ENCODE measurements at regions not wholly inside any gene's neighbourhood (a gene's known extent, or its start where the extent isn't known, plus 50 kb on each side); places are given as distances from the start of the nearest gene placed in this dataset.
A peak's percentile ranks its signal among the peaks of the same experiment; 100 is the strongest.

DNA sequence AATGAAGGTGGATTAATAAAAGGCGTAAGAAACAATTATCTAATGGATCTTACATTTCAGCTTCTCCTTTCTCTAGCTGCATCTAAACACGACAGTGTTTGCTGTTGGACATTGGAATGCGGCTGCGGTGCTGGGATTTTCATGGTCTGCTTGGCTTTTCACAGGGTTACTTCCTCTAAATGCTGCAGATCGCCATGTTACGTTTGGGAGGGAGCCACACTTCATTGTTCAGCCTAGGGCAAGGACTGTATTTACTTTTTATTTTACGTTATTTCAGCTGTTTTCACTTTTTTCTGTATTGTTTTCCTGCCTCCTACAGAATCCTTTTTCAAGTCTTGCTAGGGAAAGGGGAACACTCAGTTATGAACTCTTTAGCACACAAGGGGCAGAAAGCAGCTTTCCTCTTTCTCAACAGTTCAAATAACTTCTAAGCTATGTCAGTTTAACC is 97.9 kb upstream of the MTHFD1L start:
- no peak overlapping the region for H3K4me2 ChIP-seq (ENCODE audit: insufficient read depth, low read length)

DNA sequence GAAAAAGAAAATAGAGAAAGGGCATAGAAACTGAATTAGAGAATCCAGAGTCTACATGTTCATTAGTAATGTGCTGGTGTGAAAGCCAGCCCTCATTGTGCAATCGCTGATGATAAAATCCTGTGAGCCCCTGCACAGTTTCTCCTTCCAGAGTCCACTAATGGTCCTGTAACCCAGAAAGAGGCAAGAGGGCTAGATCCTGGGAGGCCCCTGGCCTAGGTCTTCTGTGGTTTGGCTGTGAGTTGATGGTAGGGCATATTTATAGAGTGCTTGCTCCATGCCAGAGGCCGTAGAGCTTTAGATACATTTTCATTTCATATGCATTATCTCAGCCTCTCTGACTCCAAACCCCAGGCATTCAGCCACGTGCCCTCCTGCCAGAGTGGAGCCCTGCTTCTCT is 94.9 kb upstream of the MTHFD1L start:
- DNase-seq (ENCODE audit: extremely low read depth in 1 of 4, low spot score in 3 of 4): no peak
- CTCF ChIA-PET (ENCODE audit: low intra/inter-chr PET ratio): no interaction called here
- H3K79me2 ChIP-seq (ENCODE audit: control insufficient read depth, insufficient read depth, low read length): no peaks in the 10 kb centered on the region
- H3K36me3 ChIP-seq (ENCODE audit: control insufficient read depth, insufficient read depth, low read length): no peaks in the 10 kb centered on the region
- H4K20me1 ChIP-seq (replicated peaks; ENCODE audit: control insufficient read depth, insufficient read depth, low read length): no peaks in the 10 kb centered on the region
- POLR2A ChIA-PET: interaction anchor here (0.7 kb wide), 1 partner anchor 553 kb away, joined by 3 read pairs; no protein-coding TSS in a partner anchor
- WGBS (ENCODE audit: insufficient coverage, low coverage, missing lambda C conversion rate): 2% methylated on average over 3 of the region's 3 CpGs
- no peaks in the 10 kb centered on the region for H3K9me1 ChIP-seq (ENCODE audit: control insufficient read depth, insufficient read depth, low read length)
- TF ChIP-seq SMAD2 (IDR thresholded peaks at IDR 0.05; ENCODE audit: low read depth, low read length) (no peak), CEBPG (CRISPR knock-in tag; IDR thresholded peaks at IDR 0.05) (no peak), CEBPG (tag; conservative IDR thresholded peaks at IDR 0.05 in 1 of 2, IDR thresholded peaks at IDR 0.05 in 1 of 2) (peak in 1 of 2 experiments; percentile 55; a peak in 1 of 4 replicates), CEBPB (tag; IDR thresholded peaks at IDR 0.05) (peak; percentile 64)
- TF ChIP-seq, protein P1, sequence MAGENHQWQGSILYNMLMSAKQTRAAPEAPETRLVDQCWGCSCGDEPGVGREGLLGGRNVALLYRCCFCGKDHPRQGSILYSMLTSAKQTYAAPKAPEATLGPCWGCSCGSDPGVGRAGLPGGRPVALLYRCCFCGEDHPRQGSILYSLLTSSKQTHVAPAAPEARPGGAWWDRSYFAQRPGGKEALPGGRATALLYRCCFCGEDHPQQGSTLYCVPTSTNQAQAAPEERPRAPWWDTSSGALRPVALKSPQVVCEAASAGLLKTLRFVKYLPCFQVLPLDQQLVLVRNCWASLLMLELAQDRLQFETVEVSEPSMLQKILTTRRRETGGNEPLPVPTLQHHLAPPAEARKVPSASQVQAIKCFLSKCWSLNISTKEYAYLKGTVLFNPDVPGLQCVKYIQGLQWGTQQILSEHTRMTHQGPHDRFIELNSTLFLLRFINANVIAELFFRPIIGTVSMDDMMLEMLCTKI (IDR thresholded peaks at IDR 0.05; ENCODE audit: partially characterized antibody): no peak
- FAIRE-seq: no peak
- no peaks in the 10 kb centered on the region for H3K9me3 ChIP-seq (replicated peaks; ENCODE audit: control insufficient read depth, insufficient read depth, low read depth, low read length)
- no peak overlapping the region for H3K27ac ChIP-seq (ENCODE audit: extremely low read depth, low read depth, low read length)
- in situ Hi-C loops (cut with MboI) (no loop called here), intact Hi-C loops (cut with micrococcal nuclease) (no loop called here)
- H3K4me2 ChIP-seq (ENCODE audit: insufficient read depth, low read length): no peak overlapping the region
- H3K4me1 ChIP-seq (replicated peaks in 1 of 2; ENCODE audit: control insufficient read depth in 2 of 2, insufficient read depth in 2 of 2, low read length in 2 of 2): no peaks in the 10 kb centered on the region
- H3K9ac ChIP-seq (ENCODE audit: insufficient read depth in 1 of 2, low read depth in 2 of 2, low read length in 2 of 2): no peak overlapping the region
- ATAC-seq: no peak
- BruUV-seq (replicated peaks): no TSS peak
- no peak overlapping the region for H3K4me3 ChIP-seq
- H2AFZ ChIP-seq (ENCODE audit: low read depth, low read length): no peak overlapping the region
- H3K27me3 ChIP-seq (ENCODE audit: control insufficient read depth in 2 of 2, insufficient read depth in 2 of 2, low read length in 2 of 2): peaks cover 5 to 13% of the 10 kb centered on the region in 2 experiments; a peak in 2 of 5 replicates

More for the DNA sequence above, 97.9 kb upstream of the MTHFD1L start:
- no peaks in the 10 kb centered on the region for H3K4me1 ChIP-seq (replicated peaks in 1 of 2; ENCODE audit: control insufficient read depth in 2 of 2, insufficient read depth in 2 of 2, low read length in 2 of 2)
- no peak for DNase-seq (ENCODE audit: extremely low read depth in 1 of 4, low spot score in 3 of 4)
- H3K4me3 ChIP-seq: no peak overlapping the region
- WGBS (ENCODE audit: insufficient coverage, low coverage, missing lambda C conversion rate): 1% methylated on average over 7 of the region's 7 CpGs
- no peaks in the 10 kb centered on the region for H3K9me3 ChIP-seq (replicated peaks; ENCODE audit: control insufficient read depth, insufficient read depth, low read depth, low read length)
- no peak for ATAC-seq
- in situ Hi-C loops (cut with MboI): no loop called here
- no peak overlapping the region for H2AFZ ChIP-seq (ENCODE audit: low read depth, low read length)
- no peaks in the 10 kb centered on the region for H3K36me3 ChIP-seq (ENCODE audit: control insufficient read depth, insufficient read depth, low read length)
- no peaks in the 10 kb centered on the region for H3K79me2 ChIP-seq (ENCODE audit: control insufficient read depth, insufficient read depth, low read length)
- ChIA-PET POLR2A (interaction anchor here (1.0 kb wide), 1 partner anchor 9 kb away, joined by 3 read pairs; no protein-coding TSS in a partner anchor), CTCF (ENCODE audit: low intra/inter-chr PET ratio) (no interaction called here)
- BruUV-seq (replicated peaks): no TSS peak
- TF ChIP-seq PCBP1 (IDR thresholded peaks at IDR 0.05; ENCODE audit: low read depth, low read length, poor library complexity, severe bottlenecking): no peak
- H3K27me3 ChIP-seq (ENCODE audit: control insufficient read depth in 2 of 2, insufficient read depth in 2 of 2, low read length in 2 of 2): peaks cover 16 to 18% of the 10 kb centered on the region in 2 experiments; a peak in 4 of 5 replicates
- H3K9ac ChIP-seq (ENCODE audit: insufficient read depth in 1 of 2, low read depth in 2 of 2, low read length in 2 of 2): no peak overlapping the region
- peaks cover 3% of the 10 kb centered on the region for H3K9me1 ChIP-seq (ENCODE audit: control insufficient read depth, insufficient read depth, low read length)
- no peaks in the 10 kb centered on the region for H4K20me1 ChIP-seq (replicated peaks; ENCODE audit: control insufficient read depth, insufficient read depth, low read length)
- no peak overlapping the region for H3K27ac ChIP-seq (ENCODE audit: extremely low read depth, low read depth, low read length)
- FAIRE-seq: peak; percentile 42
- intact Hi-C loops (cut with micrococcal nuclease): no loop called here
